ENCODE measurements at regions not wholly inside any gene's neighbourhood (a gene's known extent, or its start where the extent isn't known, plus 50 kb on each side); places are given as distances from the start of the nearest gene placed in this dataset.

DNA sequence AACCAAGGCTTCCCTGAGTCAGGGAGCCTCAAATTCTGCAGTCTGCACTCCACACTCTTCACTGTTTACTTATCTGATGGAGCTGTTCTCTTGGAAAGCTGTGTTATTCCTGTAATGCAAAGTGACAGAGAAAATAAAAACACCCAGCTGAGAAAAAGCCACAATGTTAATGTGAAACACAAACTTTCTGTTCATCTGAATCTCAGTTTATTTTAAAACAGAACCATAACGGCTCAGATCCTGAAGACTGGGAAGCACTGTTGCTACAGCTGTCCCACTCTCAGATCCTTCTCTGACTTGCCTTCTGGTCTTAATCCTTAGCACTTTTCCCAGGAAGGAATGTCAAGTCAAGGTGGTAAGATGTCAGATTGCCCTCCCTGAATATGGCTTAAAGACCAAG, 736.6 kb downstream of the DHX35 start:
- DNase-seq (ENCODE audit: low read depth, low spot score) (no peak), FAIRE-seq (no peak)
- Histone ChIP-seq H3K36me3 (ENCODE audit: control insufficient read depth in 2 of 2, extremely low read depth in 1 of 2, insufficient read depth in 2 of 2, low read length in 2 of 2) (no peaks in the 10 kb centered on the region), H3K27me3 (ENCODE audit: control insufficient read depth in 2 of 2, insufficient read depth in 2 of 2, low read length in 2 of 2) (no peaks in the 10 kb centered on the region), H3K4me1 (ENCODE audit: control insufficient read depth, extremely low read depth, insufficient read depth, low read length) (no peaks in the 10 kb centered on the region), H3K9me1 (replicated peaks; ENCODE audit: control insufficient read depth, extremely low read depth, insufficient read depth, low read length) (no peaks in the 10 kb centered on the region), H3K9ac (replicated peaks; ENCODE audit: extremely low read depth, insufficient read depth, low read length) (no peak overlapping the region), H2AFZ (ENCODE audit: low read depth, low read length) (no peak overlapping the region), H3K4me3 (replicated peaks in 1 of 3; ENCODE audit: insufficient read depth in 1 of 3, low read depth in 1 of 3, low read length in 3 of 3) (no peak overlapping the region), H4K20me1 (replicated peaks; ENCODE audit: control insufficient read depth, extremely low read depth, insufficient read depth, low read length) (no peaks in the 10 kb centered on the region), H3K4me2 (ENCODE audit: insufficient read depth, low read length) (no peak overlapping the region), H3K79me2 (ENCODE audit: control insufficient read depth, insufficient read depth, low read length) (no peaks in the 10 kb centered on the region), H3K27ac (ENCODE audit: insufficient read depth, low read depth, low read length) (no peak overlapping the region), H3K9me3 (replicated peaks; ENCODE audit: control insufficient read depth, insufficient read depth, low read length) (no peaks in the 10 kb centered on the region)
- ChIA-PET POLR2A (no interaction called here), CTCF (no interaction called here)
- no TSS peak for BruUV-seq (replicated peaks)
- dilution Hi-C loops (cut with MboI; ENCODE audit: extremely low pct_ligation_motif_present, low sequenced_read_pairs) (no loop called here), intact Hi-C loops (cut with micrococcal nuclease) (no loop called here)
- TF ChIP-seq MYC (IDR thresholded peaks at IDR 0.05; ENCODE audit: low read depth, low read length) (no peak), POLR2A (IDR thresholded peaks at IDR 0.05; ENCODE audit: low read depth, low read length) (no peak), GATA2 (IDR thresholded peaks at IDR 0.05; ENCODE audit: insufficient read depth, insufficient read length, low read depth, low read length) (no peak), POLR2AphosphoS5 (IDR thresholded peaks at IDR 0.05; ENCODE audit: insufficient read depth, low read depth, low read length) (no peak), FOS (IDR thresholded peaks at IDR 0.05; ENCODE audit: borderline replicate concordance, insufficient read depth, low read length) (no peak), EZH2 (IDR thresholded peaks at IDR 0.05; ENCODE audit: borderline replicate concordance, low read depth, low read length, severe bottlenecking) (no peak), JUN (IDR thresholded peaks at IDR 0.05; ENCODE audit: borderline replicate concordance, insufficient read depth, insufficient read length, low read depth) (no peak)
- TF ChIP-seq, protein P1, sequence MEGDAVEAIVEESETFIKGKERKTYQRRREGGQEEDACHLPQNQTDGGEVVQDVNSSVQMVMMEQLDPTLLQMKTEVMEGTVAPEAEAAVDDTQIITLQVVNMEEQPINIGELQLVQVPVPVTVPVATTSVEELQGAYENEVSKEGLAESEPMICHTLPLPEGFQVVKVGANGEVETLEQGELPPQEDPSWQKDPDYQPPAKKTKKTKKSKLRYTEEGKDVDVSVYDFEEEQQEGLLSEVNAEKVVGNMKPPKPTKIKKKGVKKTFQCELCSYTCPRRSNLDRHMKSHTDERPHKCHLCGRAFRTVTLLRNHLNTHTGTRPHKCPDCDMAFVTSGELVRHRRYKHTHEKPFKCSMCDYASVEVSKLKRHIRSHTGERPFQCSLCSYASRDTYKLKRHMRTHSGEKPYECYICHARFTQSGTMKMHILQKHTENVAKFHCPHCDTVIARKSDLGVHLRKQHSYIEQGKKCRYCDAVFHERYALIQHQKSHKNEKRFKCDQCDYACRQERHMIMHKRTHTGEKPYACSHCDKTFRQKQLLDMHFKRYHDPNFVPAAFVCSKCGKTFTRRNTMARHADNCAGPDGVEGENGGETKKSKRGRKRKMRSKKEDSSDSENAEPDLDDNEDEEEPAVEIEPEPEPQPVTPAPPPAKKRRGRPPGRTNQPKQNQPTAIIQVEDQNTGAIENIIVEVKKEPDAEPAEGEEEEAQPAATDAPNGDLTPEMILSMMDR (IDR thresholded peaks at IDR 0.05; ENCODE audit: extremely low read depth in 1 of 2, insufficient read depth in 1 of 2, low read depth in 1 of 2, low read length in 2 of 2) = no peak
- TF ChIP-seq, protein P2, sequence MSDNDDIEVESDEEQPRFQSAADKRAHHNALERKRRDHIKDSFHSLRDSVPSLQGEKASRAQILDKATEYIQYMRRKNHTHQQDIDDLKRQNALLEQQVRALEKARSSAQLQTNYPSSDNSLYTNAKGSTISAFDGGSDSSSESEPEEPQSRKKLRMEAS (IDR thresholded peaks at IDR 0.05; ENCODE audit: insufficient read depth, insufficient read length) = no peak
